NCI-H446 treated with DMSO at 0.1 percent for 48 hours (cell line): ENCODE measurements at regions not wholly inside any gene's neighbourhood (a gene's known extent, or its start where the extent isn't known, plus 50 kb on each side); places are given as distances from the start of the nearest gene placed in this dataset.
A peak's percentile ranks its signal among the peaks of the same experiment; 100 is the strongest.
"Not testable (repeated sequence)": the region's sequence is repeated elsewhere in the genome, so short reads cannot be mapped to it uniquely, and the experiment has no call there.

Experiments
- DNase-seq: peaks from one replicate; lab custom pipeline; 2025; lab: John Stamatoyannopoulos, UW

DNA sequence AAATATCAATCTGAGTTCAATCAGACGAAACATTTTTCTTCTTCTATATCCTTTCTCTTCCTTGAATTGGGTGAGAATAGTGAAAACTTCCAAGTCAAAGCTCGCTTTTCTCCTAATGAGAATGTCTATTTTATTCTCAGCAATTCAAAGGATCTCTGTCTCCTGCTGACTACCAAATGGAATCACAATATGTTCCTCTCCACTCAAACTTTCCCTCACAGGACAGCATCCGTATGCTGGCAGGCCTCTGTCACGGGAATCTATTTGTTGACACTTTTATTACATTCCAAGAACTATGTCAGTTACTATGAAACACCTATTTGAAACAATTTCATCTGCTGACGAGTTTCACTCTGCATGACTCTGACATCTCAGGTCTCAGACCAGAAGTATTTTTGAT, 1196.6 kb downstream of the CDH11 start:
- no peak for DNase-seq

DNA sequence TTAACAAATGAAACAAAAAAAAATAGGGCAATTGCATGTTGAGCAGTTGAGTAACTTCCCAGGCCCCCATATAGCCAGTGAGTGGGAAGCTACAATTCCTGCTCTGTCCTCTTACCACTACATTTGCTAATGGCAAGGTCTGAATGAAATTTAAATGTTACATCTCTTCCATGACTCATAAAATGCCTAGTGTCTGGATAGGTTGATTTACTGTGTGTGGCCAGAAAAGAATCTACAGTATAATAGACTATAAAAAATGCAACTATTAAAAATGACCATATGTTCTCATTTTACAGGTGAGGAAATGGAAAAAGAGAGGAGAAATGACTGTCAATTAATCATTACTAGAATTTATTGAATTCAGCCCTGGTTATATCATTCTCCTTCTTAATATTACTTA, 1199.3 kb downstream of the CDH11 start:
- DNase-seq, result no peak

DNA sequence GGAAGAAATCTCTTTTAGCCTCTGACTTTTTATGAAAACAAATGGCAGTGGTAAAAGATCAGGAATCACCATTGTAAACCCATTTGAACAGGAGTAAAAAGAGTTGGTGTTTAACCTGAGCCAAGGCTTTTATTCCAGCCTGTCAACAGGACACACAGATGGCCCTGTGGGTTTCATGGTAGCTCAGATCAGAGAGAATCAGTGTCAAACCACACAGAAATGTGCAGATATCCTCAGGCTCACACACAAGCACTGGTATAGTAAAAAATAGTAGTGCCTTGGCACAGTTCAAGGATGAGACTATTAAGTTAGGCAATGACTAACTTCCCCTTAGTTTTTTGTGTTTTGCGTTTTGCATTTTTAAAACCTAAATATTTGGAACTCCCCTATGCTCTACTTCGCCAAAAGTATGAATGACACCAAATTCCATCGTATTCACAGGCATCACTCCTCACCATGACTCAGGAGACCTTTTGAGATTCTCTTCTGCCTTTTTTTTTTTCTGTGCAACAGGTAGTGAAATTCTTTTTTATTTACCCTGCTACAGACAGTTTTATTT, 1200.0 kb downstream of the CDH11 start:
- DNase-seq, result no peak

DNA sequence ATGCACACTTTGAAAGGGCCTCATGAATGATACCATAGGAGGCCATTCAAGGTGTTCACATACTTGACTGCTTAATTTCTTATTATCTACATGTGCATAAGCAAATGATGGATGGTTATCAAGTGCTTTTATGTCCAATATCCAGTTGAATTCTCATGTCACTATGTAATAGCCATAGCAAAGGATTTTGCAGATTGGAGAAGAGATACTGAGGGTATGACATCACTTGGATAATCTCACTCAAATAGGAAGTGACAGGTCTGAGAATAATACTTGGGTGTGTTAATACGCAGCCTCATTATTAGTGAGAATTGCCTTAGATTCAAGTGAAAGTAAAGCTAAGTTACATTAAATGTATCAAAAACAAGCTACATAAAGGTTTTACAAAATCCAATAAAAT, 1208.6 kb downstream of the CDH11 start:
- no peak for DNase-seq

DNA sequence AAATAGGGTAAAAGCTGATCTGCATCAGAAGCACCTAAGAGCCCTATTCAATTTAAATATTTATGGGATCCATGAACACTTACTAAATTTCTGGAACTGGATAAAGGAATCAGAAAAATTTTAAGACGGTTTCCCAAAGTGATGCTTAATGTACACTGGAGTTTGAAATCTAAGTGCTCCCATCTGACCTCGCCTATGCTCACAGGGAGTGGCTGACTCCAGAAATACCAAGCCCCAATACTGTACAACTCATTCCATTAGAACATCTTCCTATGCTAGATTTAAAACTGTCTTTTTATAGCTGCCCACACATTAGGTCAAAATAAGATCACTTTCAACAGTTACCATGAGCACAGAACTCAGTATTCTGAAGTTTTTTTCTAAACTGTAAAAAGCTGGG, 1214.6 kb downstream of the CDH11 start:
- DNase-seq, result no peak

DNA sequence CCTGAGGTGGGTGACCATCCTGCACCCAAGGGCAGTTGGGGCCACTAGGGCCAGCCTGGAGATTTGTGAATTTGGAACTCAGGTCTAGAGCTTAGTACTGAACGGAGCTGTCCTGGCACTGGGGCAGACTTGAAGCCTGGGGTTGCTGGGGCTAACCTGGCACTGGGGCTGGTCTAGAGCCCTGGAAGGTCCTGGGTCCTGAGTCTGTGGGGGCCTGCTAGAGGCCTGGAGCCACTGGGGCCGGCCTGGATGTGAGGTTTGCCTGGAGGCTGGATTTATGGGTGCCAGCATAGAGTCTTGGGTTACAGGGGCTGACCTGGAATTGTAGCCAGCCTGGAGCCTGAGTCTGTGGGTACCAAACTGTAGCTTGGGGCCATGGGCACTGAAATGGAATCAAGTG, 1216.9 kb downstream of the CDH11 start:
- DNase-seq, result no peak

DNA sequence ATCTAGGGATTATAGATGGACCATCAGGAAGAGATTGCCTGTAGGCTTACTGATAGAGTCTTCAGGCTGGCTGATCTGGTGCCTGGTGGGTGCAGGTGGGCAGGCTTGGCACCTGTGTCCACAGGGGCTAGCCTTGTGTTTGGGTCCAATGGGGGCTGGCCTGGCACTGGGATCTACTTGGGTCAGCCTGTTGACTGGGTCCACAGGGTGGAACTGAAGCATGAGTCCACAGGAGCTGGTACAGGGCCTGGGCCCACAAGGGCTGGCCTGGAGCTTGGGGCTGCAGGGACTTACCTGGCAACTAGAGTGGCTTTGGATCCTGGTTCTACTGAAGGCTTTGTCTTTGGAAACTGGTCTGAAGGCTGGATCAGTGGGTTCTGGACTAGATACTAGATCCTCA, 1217.7 kb downstream of the CDH11 start:
- no peak for DNase-seq

DNA sequence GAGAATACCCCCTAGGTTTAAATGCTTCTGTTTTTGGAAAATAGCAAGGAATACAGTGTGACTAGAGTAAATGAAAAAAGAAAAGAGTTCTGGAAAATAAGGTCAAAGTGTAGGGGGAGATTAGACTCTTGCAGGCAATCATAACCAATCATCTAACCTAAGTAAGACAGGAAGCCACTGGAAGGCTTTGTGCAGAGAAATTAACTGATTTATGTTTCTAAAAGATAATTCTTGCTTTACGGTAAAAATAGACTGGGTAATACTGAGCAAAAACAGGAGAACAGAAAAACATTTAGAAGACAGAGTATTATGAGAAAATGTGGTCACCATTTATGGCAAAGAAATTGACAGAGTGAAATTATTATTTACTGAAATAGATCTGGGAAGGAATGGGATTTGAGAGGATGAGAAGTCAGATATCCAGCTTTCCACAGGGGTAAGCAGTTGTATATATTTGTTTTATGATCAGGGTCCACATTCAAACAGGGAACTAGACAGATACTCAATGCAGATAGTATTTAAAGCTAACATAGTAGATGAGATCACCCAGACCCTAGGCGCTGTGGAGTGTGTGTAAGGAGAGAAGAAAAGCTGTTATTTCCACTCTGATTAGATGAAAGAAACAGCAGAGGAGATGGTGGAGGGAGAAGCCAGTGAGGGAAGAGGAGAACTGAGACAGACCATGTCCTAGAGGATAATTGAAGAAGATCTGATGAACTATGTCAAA, 1225.3 kb downstream of the CDH11 start:
- no peak for DNase-seq

DNA sequence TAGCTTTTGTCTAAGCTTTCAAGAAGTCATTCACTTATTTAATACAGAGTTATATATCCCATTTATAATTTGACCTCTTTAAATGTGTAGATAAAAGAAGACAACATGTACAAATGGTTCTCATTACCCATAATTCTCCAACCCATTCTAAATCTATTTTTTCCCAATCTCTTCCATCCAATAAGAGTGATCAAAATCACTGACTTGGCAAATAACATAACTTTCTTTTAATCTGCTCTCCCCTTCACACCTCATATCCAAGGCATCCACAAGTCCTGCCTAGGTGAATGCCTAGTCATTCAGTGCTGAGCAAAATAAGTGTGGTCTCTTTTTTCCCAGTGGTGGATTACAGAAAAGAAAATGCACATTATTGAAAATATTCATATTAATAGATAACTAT, 1231.1 kb downstream of the CDH11 start:
- no peak for DNase-seq

DNA sequence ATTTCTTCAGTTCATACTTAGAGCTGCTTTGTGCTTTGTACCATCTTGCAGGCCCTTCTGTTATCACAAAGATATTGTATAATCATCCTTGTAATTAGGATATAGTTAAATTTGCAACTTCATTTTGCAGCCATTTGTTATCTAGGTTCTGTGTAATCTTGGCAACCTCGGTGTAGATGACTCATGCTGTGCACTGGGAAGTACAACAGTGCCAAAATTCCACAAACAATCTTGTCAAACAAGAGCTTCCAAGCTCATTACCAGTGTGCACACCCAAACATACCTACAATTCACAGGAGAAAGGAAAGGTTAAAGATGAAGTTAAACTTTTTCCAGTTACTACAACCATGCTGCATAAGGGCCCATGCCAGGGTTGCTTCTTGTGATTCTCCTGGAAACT, 1231.8 kb downstream of the CDH11 start:
- peak; percentile 13 for DNase-seq

DNA sequence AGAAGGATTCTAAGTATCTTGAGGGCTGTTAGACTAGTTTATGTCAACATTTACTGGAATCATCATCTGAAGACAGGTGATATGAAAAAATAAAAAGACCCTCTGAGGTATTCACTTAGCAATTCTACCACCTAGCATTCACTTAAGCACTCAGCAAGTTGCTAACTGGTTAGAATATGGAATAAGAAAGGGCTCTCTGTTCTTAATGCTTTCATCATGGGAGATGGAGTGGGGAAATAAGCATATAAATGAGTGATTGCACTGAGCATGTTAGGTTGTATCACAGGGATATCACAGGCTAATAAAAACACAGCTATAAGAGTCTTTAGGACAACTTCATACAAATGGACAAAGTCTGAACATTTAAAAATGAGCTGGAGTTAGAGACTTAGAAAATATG, 1238.8 kb downstream of the CDH11 start:
- DNase-seq, result no peak

DNA sequence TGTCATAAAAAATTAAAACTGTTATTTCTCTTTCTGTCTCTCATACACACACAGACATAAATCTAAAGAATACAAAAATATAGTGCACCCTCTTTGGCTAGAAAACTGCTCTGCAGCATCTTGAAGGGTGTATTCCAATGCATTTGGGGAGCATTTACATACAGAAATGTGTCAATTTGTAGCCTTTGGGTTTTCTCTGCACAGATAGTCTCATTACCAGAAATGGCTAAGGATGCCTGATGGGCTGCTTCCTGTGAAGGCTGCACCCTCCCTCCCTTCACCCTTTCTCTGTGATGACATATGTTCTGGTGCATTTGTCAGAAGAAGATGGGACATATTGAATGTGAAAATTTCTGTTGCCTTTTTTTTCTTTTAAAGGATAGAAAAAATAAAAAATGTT, 1239.3 kb downstream of the CDH11 start:
- no peak for DNase-seq

DNA sequence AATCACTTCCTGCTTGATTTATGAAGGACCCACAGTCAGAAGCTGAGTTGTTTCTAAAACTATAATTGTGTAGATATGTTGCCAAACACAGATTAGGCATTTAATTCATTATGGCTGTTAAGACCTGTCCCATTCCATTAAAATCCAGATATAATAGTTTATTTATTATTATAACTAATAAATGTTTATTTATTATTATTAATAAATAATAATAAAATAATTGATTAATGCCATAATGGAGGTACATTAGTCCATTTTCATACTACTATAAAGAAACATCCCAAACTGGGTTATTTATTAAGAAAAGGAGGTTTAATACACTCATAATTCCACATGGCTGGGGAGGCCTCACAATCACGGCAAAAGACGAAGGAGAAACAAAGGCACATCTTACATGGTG, 1240.9 kb downstream of the CDH11 start:
- no peak for DNase-seq

DNA sequence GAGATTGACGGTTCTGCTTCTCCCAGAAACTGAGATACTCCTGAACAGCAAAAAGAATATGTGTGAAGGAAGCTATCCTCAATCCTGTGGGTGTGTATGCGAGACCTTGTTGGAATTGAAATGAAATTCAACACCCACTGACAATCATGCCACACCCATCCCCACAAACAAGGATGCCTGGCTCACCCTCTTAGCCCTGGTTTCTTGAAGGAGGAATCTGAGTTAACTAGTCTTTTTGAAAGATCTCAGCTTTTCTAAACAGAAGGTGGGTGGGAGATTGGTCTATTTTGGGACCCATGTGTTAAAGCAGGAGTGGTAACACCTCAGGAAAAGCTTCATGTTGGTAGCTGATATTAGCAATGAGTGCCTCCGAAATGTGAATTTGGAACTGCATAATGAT, 1244.5 kb downstream of the CDH11 start:
- DNase-seq, result no peak

DNA sequence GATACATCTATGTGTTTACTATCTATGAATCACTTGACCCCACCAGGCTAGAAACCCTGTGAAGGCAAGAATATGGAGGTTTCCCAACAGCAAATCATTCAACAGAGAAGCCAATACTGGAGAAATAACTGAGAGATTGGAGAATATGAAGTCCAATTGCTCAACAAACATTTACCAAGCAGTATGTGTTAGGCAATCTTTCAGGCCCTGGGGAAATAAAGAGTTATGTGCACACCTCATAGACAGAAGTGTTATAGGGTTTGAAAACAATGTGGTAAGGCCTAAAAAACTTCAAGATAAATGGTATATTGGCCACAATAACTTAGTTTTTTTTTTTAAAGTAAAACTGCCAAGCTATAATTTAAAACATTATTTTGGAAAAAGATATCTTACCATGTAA, 1245.8 kb downstream of the CDH11 start:
- DNase-seq, result no peak

DNA sequence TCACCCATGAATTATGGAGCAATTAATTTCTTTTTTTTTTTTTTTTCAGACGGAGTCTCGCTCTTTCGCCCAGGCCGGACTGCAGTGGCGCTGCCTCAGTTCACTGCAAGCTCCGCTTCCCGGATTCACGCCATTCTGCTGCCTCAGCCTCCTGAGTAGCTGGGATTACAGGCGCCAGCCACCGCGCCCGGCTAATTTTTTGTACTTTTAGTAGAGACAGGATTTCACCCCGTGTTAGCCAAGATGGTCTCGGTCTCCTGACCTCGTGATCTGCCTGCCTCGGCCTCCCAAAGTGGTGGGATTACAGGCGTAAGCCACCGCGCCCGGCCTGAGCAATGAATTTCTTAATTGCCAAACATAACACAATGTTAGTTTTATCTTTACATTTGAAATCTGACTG, 1261.2 kb downstream of the CDH11 start:
- DNase-seq, result not testable (repeated sequence)

DNA sequence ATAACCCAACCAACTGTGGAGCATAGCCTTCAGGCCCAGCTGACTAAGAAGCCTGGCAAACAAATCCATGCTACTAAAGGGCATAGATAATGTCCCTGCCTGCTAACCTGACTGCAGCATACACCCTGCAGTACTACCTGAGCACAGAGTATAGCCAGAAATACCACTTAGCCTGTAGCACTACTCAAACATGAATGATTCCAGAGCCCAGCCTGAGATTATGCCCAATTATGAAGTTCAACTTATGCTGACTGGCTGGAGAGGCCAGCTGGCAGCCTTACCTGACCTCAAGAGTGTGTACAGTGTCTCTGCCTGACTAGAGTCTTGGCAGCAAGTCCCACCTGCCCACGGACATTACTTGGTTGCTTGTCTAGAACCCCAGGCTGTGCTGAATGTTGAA, 1265.3 kb downstream of the CDH11 start:
- no peak for DNase-seq

DNA sequence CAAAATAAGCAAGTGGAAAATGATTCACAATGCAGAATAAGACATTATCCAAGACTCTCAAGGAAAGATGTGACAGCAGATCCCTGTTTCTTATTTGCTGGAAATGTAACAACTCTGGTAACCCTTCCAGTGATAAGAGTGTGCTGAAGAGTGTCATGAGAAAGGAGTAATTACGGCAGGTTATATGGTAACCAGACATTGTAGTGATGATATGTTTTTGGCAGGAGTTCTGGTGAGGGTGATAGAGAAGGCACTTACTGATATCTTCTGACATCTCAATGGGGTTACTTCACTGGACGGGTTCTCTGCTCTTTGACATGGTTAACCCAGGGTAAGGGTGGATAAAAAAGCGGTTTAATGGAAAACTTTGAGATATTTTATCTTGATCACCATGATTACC, 1270.9 kb downstream of the CDH11 start:
- no peak for DNase-seq

DNA sequence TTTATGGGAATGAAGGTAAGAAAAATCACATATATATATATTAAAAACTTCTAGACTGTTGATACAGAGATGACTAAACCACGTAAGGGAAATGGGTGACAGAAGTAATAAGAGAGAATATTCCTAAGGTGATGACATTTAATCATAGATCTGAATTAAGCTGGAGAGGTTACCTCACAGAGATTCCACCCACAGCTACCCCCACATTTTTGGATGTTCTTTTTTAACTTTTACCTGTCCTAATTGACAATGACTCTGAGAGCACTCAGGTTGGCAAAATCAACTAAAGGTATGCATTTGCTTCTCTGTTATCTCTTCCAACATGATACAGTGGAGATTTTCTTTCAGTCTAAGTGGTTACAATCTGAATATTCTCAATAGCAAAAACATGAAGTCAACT, 1280.6 kb downstream of the CDH11 start:
- DNase-seq, result no peak

DNA sequence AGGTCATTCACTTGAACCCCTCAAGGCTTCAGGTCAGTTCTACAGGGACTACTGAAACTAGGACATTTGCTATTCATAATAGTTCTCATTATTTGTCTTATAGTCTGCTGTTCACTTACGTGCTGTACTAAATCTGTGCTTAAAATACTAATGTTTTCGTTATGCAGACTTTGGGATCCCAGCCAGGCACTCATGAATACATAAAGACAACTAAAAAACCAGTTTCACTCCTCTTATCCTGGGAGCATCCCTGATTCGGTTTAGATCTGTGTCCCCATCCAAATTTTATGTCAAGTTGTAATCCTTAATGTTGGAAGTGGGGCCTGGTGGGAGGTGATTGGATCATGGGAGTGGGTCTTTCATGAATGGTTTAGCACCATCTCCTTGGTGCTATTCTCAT, 1291.8 kb downstream of the CDH11 start:
- DNase-seq, result no peak

DNA sequence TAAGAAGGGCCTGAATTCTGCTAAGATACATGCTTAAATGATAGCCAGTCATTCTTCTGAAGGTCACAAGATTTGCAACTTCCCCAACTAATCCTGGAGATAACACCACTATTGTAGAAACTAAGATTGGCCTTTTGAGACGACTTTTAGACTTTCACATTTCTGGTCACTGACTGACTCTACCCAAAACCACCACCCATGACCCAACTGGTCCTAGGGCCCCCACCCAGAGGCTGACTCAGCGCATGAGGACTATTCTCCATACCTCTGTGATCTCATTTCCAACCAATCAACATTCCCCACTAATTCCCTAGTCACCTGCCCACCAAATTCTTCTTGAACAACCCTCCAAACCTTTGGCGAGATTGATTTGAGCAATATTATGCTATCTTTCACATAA, 1299.0 kb downstream of the CDH11 start:
- no peak for DNase-seq

DNA sequence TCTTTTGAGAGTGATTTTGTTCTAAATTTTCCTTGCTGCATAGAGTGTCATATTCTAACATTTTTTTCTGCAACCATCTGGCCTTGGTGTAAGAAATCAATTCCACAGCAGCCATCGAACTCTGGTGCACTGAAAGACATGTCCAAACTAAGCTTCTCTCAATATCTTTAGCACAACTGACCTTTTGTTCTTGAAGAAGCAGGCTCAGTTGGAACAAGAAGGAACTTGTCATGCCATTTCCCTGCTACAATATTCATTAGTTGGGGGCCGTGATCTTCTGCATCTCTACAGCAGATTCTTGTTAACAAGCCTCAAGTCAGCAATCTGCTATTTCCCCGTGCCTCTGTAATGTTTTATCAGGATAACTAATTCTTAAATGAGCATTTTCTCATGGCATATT, 1305.6 kb downstream of the CDH11 start:
- DNase-seq, result no peak

DNA sequence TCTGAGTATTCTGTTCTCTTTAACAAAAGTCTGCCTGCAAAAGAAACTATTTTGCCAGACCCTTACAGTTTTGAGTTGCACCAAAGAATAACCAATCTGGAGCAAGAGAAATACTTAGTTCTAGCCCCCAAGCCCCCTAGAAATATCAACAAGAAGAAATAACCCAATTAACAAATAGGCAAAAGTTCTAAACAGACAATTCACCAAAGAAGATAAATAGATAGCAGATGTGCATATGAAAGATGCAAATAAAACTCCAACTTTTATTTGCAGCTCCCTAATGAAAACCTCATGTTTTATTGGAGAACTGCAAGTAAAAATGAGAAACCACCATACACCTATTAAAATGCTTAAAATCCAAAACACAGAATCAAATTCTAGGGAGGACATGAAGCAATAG, 1308.0 kb downstream of the CDH11 start:
- no peak for DNase-seq

DNA sequence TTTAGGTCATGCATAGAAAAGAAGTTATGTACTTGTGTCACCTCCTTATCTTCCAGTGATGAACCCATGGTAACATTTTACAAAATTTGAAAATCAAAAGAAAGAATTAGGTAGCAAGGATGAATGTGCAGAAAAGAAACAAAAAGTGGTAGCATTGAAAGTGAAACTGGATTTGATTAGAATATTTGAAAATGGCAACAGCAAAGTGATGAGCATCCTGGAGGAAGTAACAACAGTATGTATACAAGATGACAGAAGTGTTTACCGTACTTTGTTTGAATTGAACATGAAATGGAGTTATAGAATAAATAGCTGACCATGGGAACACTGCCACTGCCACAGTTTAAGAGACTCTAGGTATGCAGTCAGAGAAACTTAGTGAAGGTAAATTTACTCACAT, 1313.1 kb downstream of the CDH11 start:
- DNase-seq, result no peak
